IPS-NIHi11 (cell line): ENCODE measurements at regions not wholly inside any gene's neighbourhood (a gene's known extent, or its start where the extent isn't known, plus 50 kb on each side); places are given as distances from the start of the nearest gene placed in this dataset.

ENCODE experiments used
- DNase-seq: peaks from one replicate; pipeline ENCODE4 v3.0.0; 2012; ENCODE audit warnings: mixed read lengths, low spot score

- DNase-seq, result no peak
These were observed 237.2 kb downstream of the SPATA18 start for GRCh38 chr4:52288212-52288855.

- no peak for DNase-seq
These were observed 239.4 kb downstream of the SPATA18 start for GRCh38 chr4:52290466-52290865.

- no peak for DNase-seq
These were observed 241.1 kb downstream of the SPATA18 start for GRCh38 chr4:52292245-52292644.

- DNase-seq, result no peak
These were observed 245.2 kb downstream of the SPATA18 start for GRCh38 chr4:52296341-52296740.

- no peak for DNase-seq
These were observed 247.3 kb downstream of the SPATA18 start for GRCh38 chr4:52298444-52298843.

GRCh38 chr4:52299120-52299519, 248.0 kb downstream of the SPATA18 start:
- DNase-seq, result no peak

- no peak for DNase-seq
These were observed 260.5 kb downstream of the SPATA18 start for GRCh38 chr4:52311464-52312125.

GRCh38 chr4:52312722-52313121, 261.6 kb downstream of the SPATA18 start:
- DNase-seq, result peak; percentile 16

GRCh38 chr4:52317361-52317879, 266.3 kb downstream of the SPATA18 start:
- DNase-seq, result no peak

GRCh38 chr4:52317981-52318380, 266.9 kb downstream of the SPATA18 start:
- no peak for DNase-seq

GRCh38 chr4:52329894-52330293, 278.8 kb downstream of the SPATA18 start:
- no peak for DNase-seq

- DNase-seq, result peak; percentile 26
These were observed 292.5 kb downstream of the SPATA18 start for GRCh38 chr4:52343595-52343994.

- DNase-seq, result no peak
These were observed 299.8 kb downstream of the SPATA18 start for GRCh38 chr4:52350926-52351325.

- DNase-seq, result no peak
These were observed 300.7 kb downstream of the USP46 start for GRCh38 chr4:52358366-52358765.

GRCh38 chr4:52358883-52359321, 300.2 kb downstream of the USP46 start:
- no peak for DNase-seq

- no peak for DNase-seq
These were observed 292.9 kb downstream of the USP46 start for GRCh38 chr4:52366191-52366590.

- no peak for DNase-seq
These were observed 292.5 kb downstream of the USP46 start for GRCh38 chr4:52366621-52367020.

- DNase-seq, result no peak
These were observed 291.7 kb downstream of the USP46 start for GRCh38 chr4:52367282-52367830.

- no peak for DNase-seq
These were observed 290.2 kb downstream of the USP46 start for GRCh38 chr4:52368895-52369294.

- DNase-seq, result no peak
These were observed 289.5 kb downstream of the USP46 start for GRCh38 chr4:52369649-52370048.

- no peak for DNase-seq
These were observed 288.5 kb downstream of the USP46 start for GRCh38 chr4:52370576-52370975.

GRCh38 chr4:52371841-52372240, 287.3 kb downstream of the USP46 start:
- DNase-seq, result no peak

- DNase-seq, result no peak
These were observed 286.8 kb downstream of the USP46 start for GRCh38 chr4:52372269-52372668.
